ENCODE measurements at regions not wholly inside any gene's neighbourhood (a gene's known extent, or its start where the extent isn't known, plus 50 kb on each side); places are given as distances from the start of the nearest gene placed in this dataset.

DNA sequence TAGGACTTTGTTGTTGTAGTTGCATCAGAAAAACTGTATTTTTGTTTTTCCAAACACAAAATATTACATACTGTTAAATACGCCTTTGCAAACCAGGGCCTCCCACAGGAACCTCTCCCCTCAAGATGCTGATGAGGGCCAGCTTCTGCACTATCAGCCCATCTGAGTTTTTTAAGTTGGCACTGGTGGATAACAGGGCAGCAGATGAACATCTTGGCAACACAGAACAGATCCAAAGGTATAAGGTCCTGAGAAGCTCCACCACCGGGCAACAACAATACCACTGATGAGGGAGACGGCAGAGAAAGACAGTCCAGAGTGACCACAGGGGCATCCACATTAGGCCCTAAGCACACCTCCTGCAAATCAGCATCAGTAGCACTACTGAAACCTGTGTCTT is 177.7 kb downstream of the DLL1 start:
- H3K27ac ChIP-seq = no peak overlapping the region
- no peak for ATAC-seq
- no peaks in the 10 kb centered on the region for H3K9me3 ChIP-seq
- TF ChIP-seq POLR2A (IDR thresholded peaks at IDR 0.05) (no peak), EP300 (IDR thresholded peaks at IDR 0.05) (no peak), POLR2AphosphoS5 (IDR thresholded peaks at IDR 0.05) (no peak)
- TF ChIP-seq, protein P1, sequence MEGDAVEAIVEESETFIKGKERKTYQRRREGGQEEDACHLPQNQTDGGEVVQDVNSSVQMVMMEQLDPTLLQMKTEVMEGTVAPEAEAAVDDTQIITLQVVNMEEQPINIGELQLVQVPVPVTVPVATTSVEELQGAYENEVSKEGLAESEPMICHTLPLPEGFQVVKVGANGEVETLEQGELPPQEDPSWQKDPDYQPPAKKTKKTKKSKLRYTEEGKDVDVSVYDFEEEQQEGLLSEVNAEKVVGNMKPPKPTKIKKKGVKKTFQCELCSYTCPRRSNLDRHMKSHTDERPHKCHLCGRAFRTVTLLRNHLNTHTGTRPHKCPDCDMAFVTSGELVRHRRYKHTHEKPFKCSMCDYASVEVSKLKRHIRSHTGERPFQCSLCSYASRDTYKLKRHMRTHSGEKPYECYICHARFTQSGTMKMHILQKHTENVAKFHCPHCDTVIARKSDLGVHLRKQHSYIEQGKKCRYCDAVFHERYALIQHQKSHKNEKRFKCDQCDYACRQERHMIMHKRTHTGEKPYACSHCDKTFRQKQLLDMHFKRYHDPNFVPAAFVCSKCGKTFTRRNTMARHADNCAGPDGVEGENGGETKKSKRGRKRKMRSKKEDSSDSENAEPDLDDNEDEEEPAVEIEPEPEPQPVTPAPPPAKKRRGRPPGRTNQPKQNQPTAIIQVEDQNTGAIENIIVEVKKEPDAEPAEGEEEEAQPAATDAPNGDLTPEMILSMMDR (IDR thresholded peaks at IDR 0.05) = no peak
- H3K4me1 ChIP-seq = no peaks in the 10 kb centered on the region
- H3K27me3 ChIP-seq = no peaks in the 10 kb centered on the region
- H3K36me3 ChIP-seq = no peaks in the 10 kb centered on the region
- WGBS, 2 donors (ENCODE audit: low coverage in 1 of 2) = 89 to 100% methylated on average over 1 of the region's 3 CpGs
- H3K4me3 ChIP-seq = no peak overlapping the region

DNA sequence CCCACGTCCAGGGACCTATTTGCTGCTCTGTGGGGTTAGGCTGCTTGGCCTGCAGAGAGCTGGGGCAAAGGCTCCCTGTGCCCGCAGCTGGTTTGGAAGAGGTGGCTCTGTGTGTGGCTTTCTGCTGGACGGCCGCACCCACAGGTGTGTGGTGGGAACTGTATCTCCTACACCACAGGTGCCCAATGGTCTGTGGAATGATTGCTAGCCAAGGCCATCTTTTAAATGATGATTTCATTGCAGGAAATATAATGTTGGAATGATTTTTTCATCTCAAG is 178.4 kb downstream of the DLL1 start:
- no peaks in the 10 kb centered on the region for H3K4me1 ChIP-seq

DNA sequence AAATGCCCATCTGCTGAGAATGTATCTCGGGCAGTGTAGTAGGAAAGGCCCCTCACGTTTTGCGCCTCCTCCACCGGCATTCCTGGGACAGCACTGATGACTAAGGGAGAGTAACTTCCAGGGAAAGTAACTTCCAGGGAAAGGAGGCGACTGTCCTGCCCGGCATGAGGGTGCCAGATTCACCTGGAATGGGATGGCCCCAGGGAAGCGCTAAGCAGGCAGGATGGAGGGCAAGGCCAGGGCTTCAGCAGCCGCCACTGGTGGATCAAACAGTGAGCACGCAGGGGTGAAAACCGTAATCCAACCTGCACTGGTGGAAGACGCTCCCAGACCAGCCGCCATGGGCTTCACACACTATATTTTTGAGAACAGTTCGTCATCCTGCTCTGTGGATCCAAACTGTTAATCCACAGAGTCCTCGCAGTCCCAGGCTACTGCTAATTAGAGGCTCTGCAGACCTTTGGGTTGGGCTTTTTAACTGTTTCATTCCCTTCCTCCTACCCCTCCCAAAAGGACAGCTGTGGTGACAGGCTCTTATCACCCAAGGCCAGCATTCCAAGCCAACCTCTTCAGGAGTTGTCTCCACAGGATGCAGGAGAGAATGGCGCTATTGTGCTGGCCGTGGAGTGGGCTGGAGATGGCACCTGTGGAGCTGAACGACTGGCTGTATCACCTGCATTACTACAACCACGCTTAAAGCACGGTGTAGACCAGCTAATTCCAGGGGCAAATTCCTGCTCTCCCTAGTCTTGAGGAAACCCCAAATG is 178.9 kb downstream of the DLL1 start:
- 72 to 81% methylated on average over 3 to 7 of the region's 19 CpGs for WGBS, 2 donors (ENCODE audit: low coverage in 1 of 2)
- no peaks in the 10 kb centered on the region for H3K4me1 ChIP-seq
- H3K9me3 ChIP-seq = no peaks in the 10 kb centered on the region
- no peak overlapping the region for H3K4me3 ChIP-seq
- no peak overlapping the region for H3K27ac ChIP-seq
- ATAC-seq = no peak
- no peak for TF ChIP-seq EP300 (IDR thresholded peaks at IDR 0.05)
- TF ChIP-seq, protein P1 (IDR thresholded peaks at IDR 0.05) = no peak
- H3K36me3 ChIP-seq = no peaks in the 10 kb centered on the region
- peaks cover 4% of the 10 kb centered on the region for H3K27me3 ChIP-seq

More for the DNA sequence above, 178.4 kb downstream of the DLL1 start:
- 100% methylated on average over 2 of the region's 4 CpGs; no CpG with 5 or more reads in 1 of the 2 donors for WGBS, 2 donors (ENCODE audit: low coverage in 1 of 2)
- H3K36me3 ChIP-seq = no peaks in the 10 kb centered on the region
- H3K27me3 ChIP-seq = peaks cover 4% of the 10 kb centered on the region
- H3K27ac ChIP-seq = no peak overlapping the region
- H3K9me3 ChIP-seq = no peaks in the 10 kb centered on the region
- no peak for ATAC-seq
- H3K4me3 ChIP-seq = no peak overlapping the region
- TF ChIP-seq EP300 (IDR thresholded peaks at IDR 0.05) (no peak), POLR2A (IDR thresholded peaks at IDR 0.05) (no peak), POLR2AphosphoS5 (IDR thresholded peaks at IDR 0.05) (no peak)
- TF ChIP-seq, protein P1 (IDR thresholded peaks at IDR 0.05) = no peak

DNA sequence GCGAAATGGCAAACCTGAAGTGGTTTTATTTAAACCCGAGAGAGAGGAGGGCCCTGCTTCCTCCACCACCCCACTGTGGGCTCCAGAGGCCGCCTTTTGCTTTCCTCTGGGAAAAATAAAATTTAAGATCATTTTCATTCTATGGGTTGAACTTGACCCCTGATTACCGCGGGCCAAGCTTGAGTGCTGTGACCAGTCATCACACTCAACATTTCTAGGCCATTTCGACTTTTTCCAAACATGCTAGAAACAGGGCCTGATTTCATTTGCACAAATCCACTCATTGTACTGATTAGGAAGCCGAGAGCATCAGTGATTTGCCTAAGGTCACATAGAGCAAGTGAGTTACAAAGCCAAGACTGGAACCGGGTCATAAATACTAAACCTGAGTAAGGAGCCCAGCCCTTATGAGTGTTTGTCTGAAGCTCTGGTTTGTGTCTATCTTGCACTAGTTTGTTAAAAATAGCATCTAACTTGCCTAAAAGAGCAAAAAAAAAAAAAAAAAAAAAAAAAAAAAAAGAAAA is 179.7 kb downstream of the DLL1 start:
- no peak for ATAC-seq
- no peaks in the 10 kb centered on the region for H3K4me1 ChIP-seq
- H3K4me3 ChIP-seq = no peak overlapping the region
- H3K9me3 ChIP-seq = no peaks in the 10 kb centered on the region
- H3K36me3 ChIP-seq = no peaks in the 10 kb centered on the region
- TF ChIP-seq, protein P1 (IDR thresholded peaks at IDR 0.05) = no peak
- no peak for TF ChIP-seq POLR2A (IDR thresholded peaks at IDR 0.05)
- TF ChIP-seq EP300 (IDR thresholded peaks at IDR 0.05) = no peak
- no peak for TF ChIP-seq POLR2AphosphoS5 (IDR thresholded peaks at IDR 0.05)
- H3K27ac ChIP-seq = no peak overlapping the region
- H3K27me3 ChIP-seq = peaks cover 4% of the 10 kb centered on the region
- WGBS, 2 donors (ENCODE audit: low coverage in 1 of 2) = 68 to 90% methylated on average over 5 to 6 of the region's 8 CpGs

All from gastroesophageal sphincter (tissue), 4 donors.